Endothelial cell of umbilical vein (primary cell): ENCODE measurements at regions not wholly inside any gene's neighbourhood (a gene's known extent, or its start where the extent isn't known, plus 50 kb on each side); places are given as distances from the start of the nearest gene placed in this dataset.

ENCODE experiments used
- POLR2A ChIP-seq: IDR thresholded peaks from 2 replicates; pipeline ENCODE4 v1.6.1; 2012; ENCODE audit warnings: low read depth, mild to moderate bottlenecking, control low read depth, low read length
- POLR2AphosphoS5 ChIP-seq: IDR thresholded peaks from 2 replicates; pipeline ENCODE4 v1.6.1; 2012; ENCODE audit warnings: low read depth, mild to moderate bottlenecking, control low read depth, low read length, moderate library complexity; ENCODE audit not compliant: insufficient read depth
- TF ChIP-seq, protein P1 (sequence below), 2 donors: IDR thresholded peaks; 1 replicate in 1 of 2; 2 replicates in 1 of 2; pipeline ENCODE4 v1.5.1; 2011; ENCODE audit warnings: low read length in 2 of 2, mild to moderate bottlenecking in 2 of 2, moderate library complexity in 2 of 2, control low read depth in 1 of 2, inconsistent platforms in 1 of 2, low read depth in 1 of 2; ENCODE audit not compliant: insufficient read depth in 1 of 2; ENCODE audit errors: extremely low read depth in 1 of 2
- TF ChIP-seq, protein P2 (sequence below): IDR thresholded peaks from 2 replicates; pipeline ENCODE4 v1.6.1; 2011; ENCODE audit not compliant: insufficient read depth, insufficient read length

DNA sequence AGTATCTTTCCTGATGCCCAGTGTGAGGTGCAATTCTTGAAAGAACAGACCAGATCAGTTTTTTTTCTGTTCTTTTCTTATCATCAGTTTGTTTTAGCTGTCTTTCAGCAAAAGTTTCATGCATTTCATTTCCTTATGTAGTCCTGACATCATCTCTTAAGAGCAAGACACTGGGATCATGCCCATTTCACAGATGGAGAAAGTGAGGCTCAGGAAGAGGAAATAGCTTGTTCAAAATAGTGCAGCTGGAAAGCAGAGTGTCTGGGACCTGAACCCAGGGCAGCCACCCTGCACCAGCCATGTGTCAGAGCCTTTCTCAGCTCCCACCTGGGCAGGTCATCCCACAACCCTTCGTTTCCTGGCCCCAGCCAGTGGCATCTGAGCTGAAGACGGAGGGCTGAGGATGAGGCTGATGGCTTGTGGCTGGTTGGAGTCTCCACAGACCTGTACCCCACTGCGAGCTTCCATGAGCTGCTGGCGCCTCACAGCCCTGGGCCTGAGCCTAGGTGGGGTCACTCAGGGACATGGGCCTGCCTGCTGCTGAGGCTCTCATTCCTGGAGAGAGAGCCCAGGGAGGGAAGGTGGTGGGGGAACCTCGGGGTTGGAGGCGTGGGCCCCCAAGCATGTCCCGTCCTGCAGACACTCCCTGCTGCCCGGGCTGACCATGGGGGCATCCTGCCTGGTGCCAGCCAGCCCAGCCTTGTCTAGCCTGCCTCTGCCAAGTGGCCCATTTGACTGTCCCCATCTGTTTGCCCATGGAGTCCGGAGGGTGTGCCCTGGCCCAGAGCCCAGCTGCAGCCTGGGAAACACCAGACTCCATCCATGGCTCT, 61.8 kb downstream of the SMIM38 start:
- TF ChIP-seq, protein P1, sequence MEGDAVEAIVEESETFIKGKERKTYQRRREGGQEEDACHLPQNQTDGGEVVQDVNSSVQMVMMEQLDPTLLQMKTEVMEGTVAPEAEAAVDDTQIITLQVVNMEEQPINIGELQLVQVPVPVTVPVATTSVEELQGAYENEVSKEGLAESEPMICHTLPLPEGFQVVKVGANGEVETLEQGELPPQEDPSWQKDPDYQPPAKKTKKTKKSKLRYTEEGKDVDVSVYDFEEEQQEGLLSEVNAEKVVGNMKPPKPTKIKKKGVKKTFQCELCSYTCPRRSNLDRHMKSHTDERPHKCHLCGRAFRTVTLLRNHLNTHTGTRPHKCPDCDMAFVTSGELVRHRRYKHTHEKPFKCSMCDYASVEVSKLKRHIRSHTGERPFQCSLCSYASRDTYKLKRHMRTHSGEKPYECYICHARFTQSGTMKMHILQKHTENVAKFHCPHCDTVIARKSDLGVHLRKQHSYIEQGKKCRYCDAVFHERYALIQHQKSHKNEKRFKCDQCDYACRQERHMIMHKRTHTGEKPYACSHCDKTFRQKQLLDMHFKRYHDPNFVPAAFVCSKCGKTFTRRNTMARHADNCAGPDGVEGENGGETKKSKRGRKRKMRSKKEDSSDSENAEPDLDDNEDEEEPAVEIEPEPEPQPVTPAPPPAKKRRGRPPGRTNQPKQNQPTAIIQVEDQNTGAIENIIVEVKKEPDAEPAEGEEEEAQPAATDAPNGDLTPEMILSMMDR (IDR thresholded peaks at IDR 0.05; ENCODE audit: extremely low read depth in 1 of 2, insufficient read depth in 1 of 2, low read depth in 1 of 2, low read length in 2 of 2): no peak
- TF ChIP-seq, protein P2, sequence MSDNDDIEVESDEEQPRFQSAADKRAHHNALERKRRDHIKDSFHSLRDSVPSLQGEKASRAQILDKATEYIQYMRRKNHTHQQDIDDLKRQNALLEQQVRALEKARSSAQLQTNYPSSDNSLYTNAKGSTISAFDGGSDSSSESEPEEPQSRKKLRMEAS: no peak
- no peak for TF ChIP-seq POLR2AphosphoS5
- TF ChIP-seq POLR2A: no peak
